Brain microvascular endothelial cell (primary cell): ENCODE measurements at regions not wholly inside any gene's neighbourhood (a gene's known extent, or its start where the extent isn't known, plus 50 kb on each side); places are given as distances from the start of the nearest gene placed in this dataset.

Experiments used
- DNase-seq: peaks from one replicate; pipeline ENCODE4 v3.0.0-alpha.2; 2020
- H3K27ac ChIP-seq: fragments of 250-450 bp; sonication (Bioruptor Pico); 2 replicates; pipeline ENCODE4 v1.5.1; 2020; ENCODE audit warnings: mild to moderate bottlenecking, moderate library complexity
- H3K27me3 ChIP-seq: fragments of 250-450 bp; sonication (Bioruptor Pico); replicated peaks from 2 replicates; pipeline ENCODE4 v1.5.1; 2020; ENCODE audit warnings: mild to moderate bottlenecking
- H3K36me3 ChIP-seq: fragments of 250-450 bp; sonication (Bioruptor Pico); replicated peaks from 2 replicates; pipeline ENCODE4 v1.5.1; 2020; ENCODE audit warnings: mild to moderate bottlenecking
- H3K4me3 ChIP-seq: 2 replicates; pipeline ENCODE4 v1.5.1; 2011; ENCODE audit warnings: low read depth, mild to moderate bottlenecking, control low read depth, low read length, moderate library complexity
- CTCF ChIP-seq: IDR thresholded peaks from 2 replicates; pipeline ENCODE4 v1.5.1; 2011; ENCODE audit warnings: low read depth, mild to moderate bottlenecking, moderate library complexity, low read length, control low read depth, inconsistent platforms; ENCODE audit errors: missing control alignments
- in situ Hi-C: cut with HindIII; loops from 2 replicates; pipeline ENCODE4 v1.10.0; 2017; ENCODE audit warnings: low sequenced_read_pairs, low pct_ligation_motif_present

GRCh38 chrX:95612350-95612749 lies 1072.3 kb upstream of the DIAPH2 start:
- no peak for DNase-seq
- Histone ChIP-seq H3K27ac (no peak overlapping the region), H3K27me3 (no peaks in the 10 kb centered on the region), H3K4me3 (no peak overlapping the region), H3K36me3 (no peaks in the 10 kb centered on the region)
- TF ChIP-seq CTCF = no peak
- in situ Hi-C loops = no loop called here

GRCh38 chrX:95622200-95622599 lies 1062.4 kb upstream of the DIAPH2 start:
- no peak overlapping the region for H3K27ac ChIP-seq
- TF ChIP-seq CTCF = no peak
- no peaks in the 10 kb centered on the region for H3K27me3 ChIP-seq
- no peak overlapping the region for H3K4me3 ChIP-seq
- in situ Hi-C loops = no loop called here
- no peak for DNase-seq
- H3K36me3 ChIP-seq = no peaks in the 10 kb centered on the region

GRCh38 chrX:95626748-95627147 lies 1057.9 kb upstream of the DIAPH2 start:
- Histone ChIP-seq H3K27me3 (no peaks in the 10 kb centered on the region), H3K36me3 (no peaks in the 10 kb centered on the region), H3K4me3 (no peak overlapping the region), H3K27ac (no peak overlapping the region)
- in situ Hi-C loops = no loop called here
- no peak for TF ChIP-seq CTCF
- no peak for DNase-seq

DNA sequence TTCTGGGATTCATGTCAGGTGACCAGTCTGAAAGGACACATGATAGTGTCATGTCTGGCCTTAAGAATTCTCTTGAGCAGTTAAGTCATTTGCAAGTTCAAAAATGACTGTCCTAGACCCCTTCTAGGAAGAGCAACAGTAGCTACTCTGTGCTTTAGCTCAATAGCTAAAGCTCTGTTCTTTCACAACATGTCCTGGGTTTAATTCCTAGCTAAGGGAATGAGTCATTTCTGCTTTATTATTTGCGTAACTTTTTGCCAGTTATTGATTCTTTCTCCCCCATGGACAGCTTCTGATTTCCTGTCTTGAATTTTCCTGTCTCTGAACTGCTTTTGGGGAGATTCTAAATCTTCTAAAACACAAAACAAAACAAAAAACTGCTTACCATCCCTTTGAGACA lies 1055.8 kb upstream of the DIAPH2 start:
- Histone ChIP-seq H3K27ac (no peak overlapping the region), H3K36me3 (no peaks in the 10 kb centered on the region), H3K27me3 (no peaks in the 10 kb centered on the region), H3K4me3 (no peak overlapping the region)
- in situ Hi-C loops = no loop called here
- no peak for DNase-seq
- TF ChIP-seq CTCF = no peak

GRCh38 chrX:95629737-95630136 lies 1054.9 kb upstream of the DIAPH2 start:
- in situ Hi-C loops = no loop called here
- no peak for DNase-seq
- Histone ChIP-seq H3K27ac (no peak overlapping the region), H3K27me3 (no peaks in the 10 kb centered on the region), H3K36me3 (no peaks in the 10 kb centered on the region), H3K4me3 (no peak overlapping the region)
- TF ChIP-seq CTCF = no peak

- no peaks in the 10 kb centered on the region for H3K36me3 ChIP-seq
- TF ChIP-seq CTCF = no peak
- no peak overlapping the region for H3K4me3 ChIP-seq
- no peak for DNase-seq
- in situ Hi-C loops = no loop called here
- H3K27me3 ChIP-seq = no peaks in the 10 kb centered on the region
- no peak overlapping the region for H3K27ac ChIP-seq
Observed at GRCh38 chrX:95640226-95640625, 1044.4 kb upstream of the DIAPH2 start.
